GM12875 (cell line): ENCODE measurements at regions not wholly inside any gene's neighbourhood (a gene's known extent, or its start where the extent isn't known, plus 50 kb on each side); places are given as distances from the start of the nearest gene placed in this dataset.

ENCODE experiments used
- H3K4me3 ChIP-seq: one replicate; pipeline ENCODE4 v1.5.1; 2011; ENCODE audit warnings: low read depth, low read length, control low read depth
- TF ChIP-seq, protein P1 (sequence below): IDR thresholded peaks from 2 replicates; pipeline ENCODE4 v1.5.1; 2011; ENCODE audit warnings: low read depth, mild to moderate bottlenecking, control low read depth, inconsistent platforms, low read length, moderate library complexity, borderline replicate concordance; ENCODE audit not compliant: insufficient read depth

DNA sequence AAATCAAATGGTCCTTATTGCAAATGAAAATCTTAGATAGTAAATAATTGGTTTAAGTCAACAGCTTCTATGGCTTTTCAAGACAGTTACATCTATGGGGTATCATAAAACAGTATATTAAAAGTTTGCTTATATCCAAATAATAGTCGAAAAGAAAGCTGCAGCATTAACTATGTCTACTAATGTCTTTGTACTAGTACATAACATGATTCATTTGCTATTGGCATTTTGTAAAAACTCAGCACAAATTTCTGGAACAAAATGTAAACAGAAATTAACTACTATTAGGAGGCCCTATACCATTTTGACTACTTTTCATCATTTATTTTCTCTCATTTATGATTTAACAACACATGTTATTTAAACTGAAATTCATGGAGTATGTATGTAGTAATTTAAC is 1435.2 kb upstream of the PRR20A start:
- H3K4me3 ChIP-seq: no peak overlapping the region
- TF ChIP-seq, protein P1, sequence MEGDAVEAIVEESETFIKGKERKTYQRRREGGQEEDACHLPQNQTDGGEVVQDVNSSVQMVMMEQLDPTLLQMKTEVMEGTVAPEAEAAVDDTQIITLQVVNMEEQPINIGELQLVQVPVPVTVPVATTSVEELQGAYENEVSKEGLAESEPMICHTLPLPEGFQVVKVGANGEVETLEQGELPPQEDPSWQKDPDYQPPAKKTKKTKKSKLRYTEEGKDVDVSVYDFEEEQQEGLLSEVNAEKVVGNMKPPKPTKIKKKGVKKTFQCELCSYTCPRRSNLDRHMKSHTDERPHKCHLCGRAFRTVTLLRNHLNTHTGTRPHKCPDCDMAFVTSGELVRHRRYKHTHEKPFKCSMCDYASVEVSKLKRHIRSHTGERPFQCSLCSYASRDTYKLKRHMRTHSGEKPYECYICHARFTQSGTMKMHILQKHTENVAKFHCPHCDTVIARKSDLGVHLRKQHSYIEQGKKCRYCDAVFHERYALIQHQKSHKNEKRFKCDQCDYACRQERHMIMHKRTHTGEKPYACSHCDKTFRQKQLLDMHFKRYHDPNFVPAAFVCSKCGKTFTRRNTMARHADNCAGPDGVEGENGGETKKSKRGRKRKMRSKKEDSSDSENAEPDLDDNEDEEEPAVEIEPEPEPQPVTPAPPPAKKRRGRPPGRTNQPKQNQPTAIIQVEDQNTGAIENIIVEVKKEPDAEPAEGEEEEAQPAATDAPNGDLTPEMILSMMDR: no peak

DNA sequence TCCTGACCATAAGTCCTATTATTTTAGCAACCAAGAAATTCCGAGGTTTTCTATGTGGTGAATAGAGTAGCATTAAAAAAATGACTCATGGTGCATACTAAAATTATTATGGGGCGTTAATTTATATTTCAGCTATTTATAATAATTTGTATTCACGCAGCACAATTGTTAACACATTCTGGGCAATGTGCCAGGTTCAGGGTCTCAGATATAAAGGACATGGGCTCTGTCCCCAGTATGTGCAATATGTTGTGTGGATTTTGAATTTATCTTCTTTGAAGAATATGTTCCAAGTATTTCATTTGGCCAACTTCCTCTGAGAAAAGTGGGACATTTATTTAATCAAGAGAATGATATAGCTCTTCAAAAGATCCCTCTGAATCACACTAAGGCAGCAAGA is 1434.7 kb upstream of the PRR20A start:
- TF ChIP-seq, protein P1: no peak
- no peak overlapping the region for H3K4me3 ChIP-seq

DNA sequence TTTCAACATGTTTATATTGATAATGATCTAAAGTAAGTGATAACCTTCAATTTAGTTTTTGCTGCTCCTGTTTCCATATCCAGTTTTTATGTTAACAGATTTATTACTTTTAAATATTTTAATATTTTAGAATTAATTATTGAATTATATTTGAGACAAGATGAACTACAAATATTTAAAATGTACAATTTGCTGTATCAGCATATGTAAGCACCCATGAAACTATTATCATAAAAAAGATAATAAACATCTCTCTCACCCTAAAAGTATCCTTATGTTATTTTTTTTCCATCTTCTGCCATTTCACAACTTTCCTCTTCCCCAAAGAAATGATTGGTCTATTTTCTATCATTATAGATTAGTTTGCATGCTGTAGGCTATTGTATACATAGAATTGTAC is 1426.6 kb upstream of the PRR20A start:
- TF ChIP-seq, protein P1: no peak
- H3K4me3 ChIP-seq: no peak overlapping the region

DNA sequence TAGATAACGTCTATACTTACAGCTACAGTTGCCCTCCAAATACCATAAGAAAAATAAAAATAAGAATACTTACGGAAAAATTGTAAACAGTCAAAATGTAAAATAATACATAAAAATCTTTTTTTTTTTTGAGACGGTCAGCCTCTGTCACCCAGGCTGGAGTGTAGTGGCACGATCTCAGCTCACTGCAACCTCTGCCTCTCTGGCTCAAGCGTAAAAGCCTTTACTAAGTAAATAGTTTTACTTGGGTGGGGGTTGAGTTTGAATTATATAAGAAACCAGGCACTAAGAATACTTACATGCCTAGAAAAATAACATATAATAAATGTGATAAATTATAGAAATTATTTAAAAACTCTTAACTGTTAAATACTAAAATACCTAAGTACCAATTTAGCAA is 1413.0 kb upstream of the PRR20A start:
- TF ChIP-seq, protein P1: no peak
- no peak overlapping the region for H3K4me3 ChIP-seq

DNA sequence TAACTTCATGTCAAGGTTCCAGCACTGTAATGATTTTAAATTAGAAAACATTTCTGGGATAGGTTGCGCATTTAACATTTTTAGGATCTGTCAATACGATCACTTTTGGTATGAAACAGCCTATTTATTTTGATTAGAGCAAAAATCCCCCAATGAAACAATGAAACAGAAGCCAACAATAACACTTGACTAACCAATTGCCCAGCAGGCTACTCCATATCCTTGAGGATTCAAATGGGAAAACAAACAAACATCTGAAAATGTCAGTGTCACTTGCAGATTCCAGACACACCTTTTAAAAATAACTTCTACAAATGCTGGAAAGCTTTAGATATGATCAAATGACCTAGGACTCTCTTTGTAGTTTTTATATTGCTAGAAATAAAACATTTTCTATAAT is 1412.5 kb upstream of the PRR20A start:
- no peak overlapping the region for H3K4me3 ChIP-seq
- TF ChIP-seq, protein P1: no peak

DNA sequence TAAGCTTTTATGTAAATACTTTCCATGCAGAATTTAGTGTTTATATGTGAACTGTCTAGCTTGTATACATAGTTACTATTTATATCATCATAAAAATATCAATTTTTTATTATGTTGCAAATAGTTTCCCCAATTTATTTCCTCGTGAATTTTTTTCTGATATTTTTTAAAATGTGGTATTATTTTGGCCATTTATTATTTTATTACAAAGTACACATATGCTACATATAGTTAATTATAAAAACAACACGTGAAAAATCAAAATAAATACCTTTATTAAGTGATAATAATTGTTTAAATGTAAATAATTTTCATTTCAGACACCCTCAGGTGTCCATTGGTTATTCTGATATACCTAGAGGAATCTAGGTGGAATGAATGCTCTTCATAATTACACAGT is 1394.9 kb upstream of the PRR20A start:
- H3K4me3 ChIP-seq: no peak overlapping the region
- TF ChIP-seq, protein P1: no peak

DNA sequence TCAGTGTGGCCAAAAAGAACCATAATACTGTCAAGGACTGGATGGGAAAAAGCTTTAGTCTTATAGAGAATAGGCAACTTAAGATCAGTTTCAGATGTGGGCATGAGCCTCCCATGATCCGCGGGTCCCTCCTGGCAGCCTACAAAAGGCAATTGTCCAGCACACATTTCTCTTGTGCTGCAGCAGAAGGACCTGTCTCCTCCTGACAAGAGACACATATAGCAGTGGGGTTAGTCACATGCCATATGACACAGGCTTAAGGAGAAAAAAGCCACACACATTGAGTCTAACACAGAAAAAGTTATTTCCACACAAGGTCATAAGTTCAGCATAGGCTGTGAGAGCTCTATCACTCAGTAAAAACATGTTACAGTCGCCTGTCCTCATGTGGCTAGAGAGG is 1378.7 kb upstream of the PRR20A start:
- TF ChIP-seq, protein P1: no peak
- H3K4me3 ChIP-seq: no peak overlapping the region
